ENCODE measurements at regions not wholly inside any gene's neighbourhood (a gene's known extent, or its start where the extent isn't known, plus 50 kb on each side); places are given as distances from the start of the nearest gene placed in this dataset.
"Not testable (repeated sequence)": the region's sequence is repeated elsewhere in the genome, so short reads cannot be mapped to it uniquely, and the experiment has no call there.

DNA sequence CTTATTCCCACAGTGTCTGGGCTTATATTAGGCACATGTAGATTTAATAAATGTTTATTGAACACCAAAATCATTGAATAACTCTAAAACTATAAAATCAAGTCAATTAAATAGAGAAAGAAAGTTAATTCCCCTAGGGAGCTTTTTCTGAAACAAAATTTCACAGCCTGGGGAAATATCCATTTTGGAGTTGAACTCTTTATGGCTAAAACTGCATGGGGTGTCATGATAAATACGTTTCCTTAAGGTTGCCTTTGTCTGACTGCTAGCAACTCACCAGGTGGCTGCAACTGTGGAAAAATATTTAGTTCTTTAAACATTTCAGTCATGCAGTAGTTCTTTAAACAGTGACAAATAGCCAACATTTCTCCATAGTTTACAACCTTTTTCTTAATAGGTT lies 496.1 kb downstream of the LRRIQ3 start:
- TF ChIP-seq CTCF (IDR thresholded peaks at IDR 0.05) = no peak
- no peak for TF ChIP-seq POLR2A (IDR thresholded peaks at IDR 0.05)
- H3K27ac ChIP-seq = no peak overlapping the region
- intact Hi-C loops (cut with DNase I; ENCODE audit: low total_unique reads) = no loop called here
- H3K36me3 ChIP-seq = no peaks in the 10 kb centered on the region
- no peaks in the 10 kb centered on the region for H3K27me3 ChIP-seq
- no peak overlapping the region for H3K4me3 ChIP-seq
- no peak for DNase-seq
- no peaks in the 10 kb centered on the region for H3K9me3 ChIP-seq
- H3K4me1 ChIP-seq = no peaks in the 10 kb centered on the region

GRCh38 chr1:73676186-73676585 lies 521.8 kb downstream of the LRRIQ3 start:
- TF ChIP-seq CTCF (IDR thresholded peaks at IDR 0.05) (no peak), POLR2A (IDR thresholded peaks at IDR 0.05) (no peak)
- H3K4me1 ChIP-seq = no peaks in the 10 kb centered on the region
- intact Hi-C loops (cut with DNase I; ENCODE audit: low total_unique reads) = no loop called here
- no peaks in the 10 kb centered on the region for H3K9me3 ChIP-seq
- no peak for DNase-seq
- H3K36me3 ChIP-seq = no peaks in the 10 kb centered on the region
- H3K27me3 ChIP-seq = no peaks in the 10 kb centered on the region
- no peak overlapping the region for H3K4me3 ChIP-seq
- no peak overlapping the region for H3K27ac ChIP-seq

DNA sequence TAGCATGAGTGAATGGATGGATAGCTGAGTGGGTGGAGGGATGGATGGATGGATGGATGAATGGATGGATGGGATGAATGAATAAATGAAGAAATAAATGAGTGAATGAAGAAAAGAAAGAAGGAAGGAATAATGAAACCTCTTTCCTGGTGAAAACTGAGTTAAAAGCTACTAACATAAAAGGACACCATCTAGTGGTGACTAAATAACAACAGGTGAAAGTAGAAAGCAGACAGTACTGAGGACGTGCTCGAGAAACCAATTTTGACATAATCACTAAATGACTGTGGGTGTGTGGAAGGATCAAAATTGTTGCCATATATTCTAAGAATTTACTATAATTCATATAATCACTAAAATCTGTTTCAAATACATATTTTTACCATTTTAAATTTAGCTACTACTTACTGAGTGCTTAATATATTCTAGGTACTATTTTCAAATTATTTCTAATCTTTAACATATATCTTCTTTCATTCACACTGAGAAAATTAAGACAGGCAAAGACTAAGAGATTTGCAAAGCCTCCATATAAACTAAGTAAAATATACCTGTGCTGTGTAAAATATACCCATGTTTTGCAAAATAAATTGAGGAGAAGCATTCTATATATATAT lies 522.9 kb downstream of the LRRIQ3 start:
- Histone ChIP-seq H3K4me1 (no peaks in the 10 kb centered on the region), H3K27ac (no peak overlapping the region), H3K4me3 (no peak overlapping the region), H3K27me3 (no peaks in the 10 kb centered on the region), H3K36me3 (no peaks in the 10 kb centered on the region), H3K9me3 (no peaks in the 10 kb centered on the region)
- intact Hi-C loops (cut with DNase I; ENCODE audit: low total_unique reads) = no loop called here
- TF ChIP-seq POLR2A (IDR thresholded peaks at IDR 0.05) (no peak), CTCF (IDR thresholded peaks at IDR 0.05) (peak in 1 of 4 experiments; percentile 4)
- no peak for DNase-seq

DNA sequence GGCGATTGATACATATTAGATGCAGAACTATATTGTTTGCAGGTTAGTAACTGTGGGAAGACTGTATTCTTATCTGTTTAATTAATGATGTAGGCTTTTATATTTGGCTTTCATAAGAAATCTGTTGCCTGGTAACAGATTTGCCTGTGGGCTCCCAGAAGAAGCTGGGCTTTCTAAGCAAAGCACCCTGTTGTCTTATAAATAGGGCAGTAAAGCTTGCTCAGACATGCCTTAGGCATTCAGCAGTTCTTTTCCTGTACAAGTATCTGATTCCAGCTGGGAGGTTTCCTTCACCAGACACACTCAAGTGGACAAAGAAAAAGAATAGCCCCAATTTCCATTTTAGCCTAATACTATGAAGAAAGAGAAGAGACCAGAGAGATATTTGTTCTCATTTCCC lies 524.0 kb downstream of the LRRIQ3 start:
- TF ChIP-seq POLR2A (IDR thresholded peaks at IDR 0.05) (no peak), CTCF (IDR thresholded peaks at IDR 0.05) (no peak)
- Histone ChIP-seq H3K36me3 (no peaks in the 10 kb centered on the region), H3K4me1 (no peaks in the 10 kb centered on the region), H3K9me3 (no peaks in the 10 kb centered on the region), H3K27me3 (no peaks in the 10 kb centered on the region), H3K27ac (no peak overlapping the region), H3K4me3 (no peak overlapping the region)
- intact Hi-C loops (cut with DNase I; ENCODE audit: low total_unique reads) = no loop called here
- no peak for DNase-seq

DNA sequence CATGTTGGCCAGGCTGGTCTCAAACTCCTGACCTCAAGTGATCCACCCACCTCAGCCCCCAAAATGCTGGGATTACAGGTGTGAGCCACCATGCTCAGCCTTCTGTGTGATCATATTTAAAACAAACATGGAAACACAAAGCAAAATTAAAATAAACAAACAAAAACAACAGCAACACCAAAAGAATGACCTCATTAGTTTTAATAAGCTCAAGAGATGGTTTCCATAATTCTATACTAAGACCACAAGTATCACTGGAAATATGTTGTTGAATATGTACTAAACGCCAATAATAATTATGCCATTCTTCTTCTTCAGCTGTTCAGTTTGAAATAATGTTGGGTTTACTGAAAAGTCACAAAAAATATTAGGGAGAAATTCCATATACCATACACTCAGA lies 526.4 kb downstream of the LRRIQ3 start:
- Histone ChIP-seq H3K27me3 (no peaks in the 10 kb centered on the region), H3K4me1 (no peaks in the 10 kb centered on the region), H3K4me3 (no peak overlapping the region), H3K36me3 (no peaks in the 10 kb centered on the region), H3K27ac (no peak overlapping the region), H3K9me3 (no peaks in the 10 kb centered on the region)
- DNase-seq = no peak
- TF ChIP-seq CTCF (IDR thresholded peaks at IDR 0.05) = no peak
- TF ChIP-seq POLR2A (IDR thresholded peaks at IDR 0.05) = no peak
- intact Hi-C loops (cut with DNase I; ENCODE audit: low total_unique reads) = no loop called here

DNA sequence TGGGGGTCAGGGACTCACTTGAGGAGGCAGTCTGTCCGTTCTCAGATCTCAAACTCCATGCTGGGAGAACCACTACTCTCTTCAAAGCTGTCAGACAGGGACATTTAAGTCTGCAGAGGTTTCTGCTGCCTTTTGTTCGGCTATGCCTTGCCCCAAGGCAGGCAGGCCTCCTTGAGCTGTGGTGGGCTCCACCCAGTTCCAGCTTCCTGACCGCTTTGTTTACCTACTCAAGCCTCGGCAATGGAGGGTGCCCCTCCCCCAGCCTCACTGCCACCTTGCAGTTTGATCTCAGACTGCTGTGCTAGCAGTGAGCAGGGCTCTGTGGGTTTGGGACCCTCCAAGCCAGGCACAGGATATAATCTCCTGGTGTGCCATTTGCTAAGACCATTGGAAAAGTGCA lies 530.0 kb downstream of the LRRIQ3 start:
- intact Hi-C loops (cut with DNase I; ENCODE audit: low total_unique reads); H3K4me1 ChIP-seq; H3K9me3 ChIP-seq; DNase-seq; H3K27ac ChIP-seq; H3K4me3 ChIP-seq; H3K27me3 ChIP-seq; H3K36me3 ChIP-seq: not testable (repeated sequence)

Data from uterus (tissue), 3 donors.